ENCODE measurements at regions not wholly inside any gene's neighbourhood (a gene's known extent, or its start where the extent isn't known, plus 50 kb on each side); places are given as distances from the start of the nearest gene placed in this dataset.

DNA sequence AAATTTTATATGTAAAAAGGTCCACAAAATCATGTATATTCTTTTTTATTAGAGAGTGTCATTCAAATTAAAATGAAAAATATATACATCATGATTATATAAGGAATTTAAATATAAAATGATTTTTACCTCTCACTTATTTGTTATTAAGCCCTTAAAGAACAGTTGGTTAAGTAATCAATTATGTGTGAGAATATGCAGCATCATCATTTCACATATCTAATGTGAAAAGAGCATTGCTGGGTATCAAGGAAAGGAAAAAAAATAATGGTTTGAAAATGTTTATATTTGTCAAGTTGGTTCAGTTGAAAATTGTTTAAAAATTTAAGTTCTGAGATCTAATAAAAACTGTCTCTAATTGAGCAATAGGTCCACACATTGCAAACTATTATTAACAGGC is 363.6 kb upstream of the GRM3 start:
- H3K36me3 Mint-ChIP-seq, result no peaks in the 10 kb centered on the region

DNA sequence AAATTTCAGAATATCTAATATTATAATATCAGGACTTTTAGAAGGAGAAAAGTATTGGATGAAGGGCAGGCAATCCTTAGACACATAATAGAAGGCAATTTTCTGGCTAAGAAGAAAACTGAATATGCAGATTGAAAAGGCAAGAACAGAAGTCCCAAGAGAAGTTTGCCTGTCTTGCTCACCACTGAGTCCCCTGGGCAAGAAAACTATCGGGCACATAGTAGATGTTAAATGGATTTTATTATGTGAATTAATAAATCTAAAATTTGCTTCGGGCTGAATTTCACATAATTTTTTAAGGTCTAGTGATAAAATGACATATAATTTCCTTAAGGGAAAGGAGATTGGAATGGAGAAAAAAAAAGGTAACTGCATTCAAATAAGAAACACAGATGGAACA is 380.9 kb upstream of the GRM3 start:
- H3K4me1 Mint-ChIP-seq, result no peaks in the 10 kb centered on the region
- no peaks in the 10 kb centered on the region for H3K27me3 Mint-ChIP-seq (ENCODE audit: low read depth)
- H3K27ac Mint-ChIP-seq, result no peak overlapping the region
- H3K9me3 Mint-ChIP-seq, result no peaks in the 10 kb centered on the region
- no peak overlapping the region for H3K4me3 Mint-ChIP-seq
- TF ChIP-seq, protein P1, sequence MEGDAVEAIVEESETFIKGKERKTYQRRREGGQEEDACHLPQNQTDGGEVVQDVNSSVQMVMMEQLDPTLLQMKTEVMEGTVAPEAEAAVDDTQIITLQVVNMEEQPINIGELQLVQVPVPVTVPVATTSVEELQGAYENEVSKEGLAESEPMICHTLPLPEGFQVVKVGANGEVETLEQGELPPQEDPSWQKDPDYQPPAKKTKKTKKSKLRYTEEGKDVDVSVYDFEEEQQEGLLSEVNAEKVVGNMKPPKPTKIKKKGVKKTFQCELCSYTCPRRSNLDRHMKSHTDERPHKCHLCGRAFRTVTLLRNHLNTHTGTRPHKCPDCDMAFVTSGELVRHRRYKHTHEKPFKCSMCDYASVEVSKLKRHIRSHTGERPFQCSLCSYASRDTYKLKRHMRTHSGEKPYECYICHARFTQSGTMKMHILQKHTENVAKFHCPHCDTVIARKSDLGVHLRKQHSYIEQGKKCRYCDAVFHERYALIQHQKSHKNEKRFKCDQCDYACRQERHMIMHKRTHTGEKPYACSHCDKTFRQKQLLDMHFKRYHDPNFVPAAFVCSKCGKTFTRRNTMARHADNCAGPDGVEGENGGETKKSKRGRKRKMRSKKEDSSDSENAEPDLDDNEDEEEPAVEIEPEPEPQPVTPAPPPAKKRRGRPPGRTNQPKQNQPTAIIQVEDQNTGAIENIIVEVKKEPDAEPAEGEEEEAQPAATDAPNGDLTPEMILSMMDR (IDR thresholded peaks at IDR 0.05; ENCODE audit: unreplicated experiment), result no peak
- H3K36me3 Mint-ChIP-seq, result no peaks in the 10 kb centered on the region
- DNase-seq (ENCODE audit: low spot score in 2 of 2, unreplicated experiment in 2 of 2), result no peak

More for the DNA sequence above, 363.6 kb upstream of the GRM3 start:
- peaks cover 15% of the 10 kb centered on the region for H3K9me3 Mint-ChIP-seq
- H3K27ac Mint-ChIP-seq, result no peak overlapping the region
- DNase-seq (ENCODE audit: low spot score in 2 of 2, unreplicated experiment in 2 of 2), result no peak
- TF ChIP-seq, protein P1 (IDR thresholded peaks at IDR 0.05; ENCODE audit: unreplicated experiment), result no peak
- H3K27me3 Mint-ChIP-seq (ENCODE audit: low read depth), result no peaks in the 10 kb centered on the region
- no peaks in the 10 kb centered on the region for H3K4me1 Mint-ChIP-seq
- H3K4me3 Mint-ChIP-seq, result no peak overlapping the region

DNA sequence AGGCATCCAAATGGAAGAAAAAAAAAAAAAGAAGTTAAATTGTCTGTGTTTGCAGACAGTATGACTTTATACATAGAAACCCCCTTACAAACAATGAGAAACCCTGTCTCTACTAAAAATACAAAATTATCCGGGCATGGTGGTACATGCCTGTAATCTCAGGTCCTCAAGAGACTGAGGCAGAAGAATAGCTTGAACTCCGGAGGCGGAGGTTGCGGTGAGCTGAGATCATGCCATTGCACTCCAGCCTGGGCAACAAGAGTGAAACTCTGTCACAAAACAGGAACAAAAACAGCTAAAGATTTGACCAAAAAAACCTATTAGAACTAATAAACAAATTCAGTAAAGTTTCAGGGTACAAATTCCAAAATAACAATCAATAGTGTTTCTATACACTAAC is 385.8 kb upstream of the GRM3 start:
- no peak for DNase-seq (ENCODE audit: low spot score in 2 of 2, unreplicated experiment in 2 of 2)
- no peak overlapping the region for H3K27ac Mint-ChIP-seq
- H3K4me1 Mint-ChIP-seq, result peaks cover 5% of the 10 kb centered on the region
- TF ChIP-seq, protein P1 (IDR thresholded peaks at IDR 0.05; ENCODE audit: unreplicated experiment), result no peak
- peaks cover 1% of the 10 kb centered on the region for H3K36me3 Mint-ChIP-seq
- H3K27me3 Mint-ChIP-seq (ENCODE audit: low read depth), result no peaks in the 10 kb centered on the region
- H3K4me3 Mint-ChIP-seq, result no peak overlapping the region
- peaks cover 4% of the 10 kb centered on the region for H3K9me3 Mint-ChIP-seq

DNA sequence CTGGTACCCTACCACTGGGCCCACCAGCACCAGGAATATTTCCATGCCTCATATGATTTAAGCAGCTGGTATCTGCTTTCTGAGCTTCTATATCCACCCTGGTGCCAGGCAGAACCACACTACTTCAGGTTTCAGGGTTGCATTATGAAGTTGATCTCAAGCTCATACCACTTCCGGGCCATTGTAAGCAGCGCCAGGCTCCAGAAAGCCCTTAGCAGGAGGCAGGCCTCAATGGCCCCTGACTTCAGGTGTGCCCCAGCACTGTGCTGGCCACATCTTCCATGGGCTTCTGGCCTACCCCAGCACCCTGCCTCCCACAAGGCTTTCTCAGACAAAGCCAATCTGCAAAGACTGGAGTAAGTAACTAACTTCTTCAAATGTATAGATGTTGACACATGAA is 391.3 kb upstream of the GRM3 start:
- no peaks in the 10 kb centered on the region for H3K27me3 Mint-ChIP-seq (ENCODE audit: low read depth)
- no peak overlapping the region for H3K27ac Mint-ChIP-seq
- no peak overlapping the region for H3K4me3 Mint-ChIP-seq
- peaks cover 1% of the 10 kb centered on the region for H3K36me3 Mint-ChIP-seq
- peaks cover 4% of the 10 kb centered on the region for H3K9me3 Mint-ChIP-seq
- DNase-seq (ENCODE audit: low spot score in 2 of 2, unreplicated experiment in 2 of 2), result no peak
- TF ChIP-seq, protein P1 (IDR thresholded peaks at IDR 0.05; ENCODE audit: unreplicated experiment), result no peak
- peaks cover 5% of the 10 kb centered on the region for H3K4me1 Mint-ChIP-seq

DNA sequence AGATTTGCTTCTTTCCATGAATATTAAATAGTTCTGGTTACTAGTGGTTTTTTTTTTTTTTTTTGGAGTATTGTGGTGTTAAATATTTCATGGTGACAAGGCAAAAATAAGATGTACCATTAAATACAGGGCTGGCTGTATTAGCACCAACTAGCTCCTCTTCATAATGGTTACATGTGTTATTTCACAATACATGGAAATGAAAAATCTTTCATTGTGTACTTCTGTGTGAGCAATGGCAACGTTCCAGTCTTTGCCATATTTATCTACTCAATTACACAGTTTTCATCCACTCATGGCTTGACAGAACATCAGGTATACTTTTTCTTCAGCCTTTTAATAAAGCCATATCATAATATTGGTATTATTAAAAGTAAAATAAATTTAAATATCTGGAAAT is 394.7 kb upstream of the GRM3 start:
- Mint-ChIP-seq H3K4me3 (no peak overlapping the region), H3K9me3 (no peaks in the 10 kb centered on the region), H3K36me3 (no peaks in the 10 kb centered on the region), H3K27ac (no peak overlapping the region), H3K27me3 (ENCODE audit: low read depth) (no peaks in the 10 kb centered on the region), H3K4me1 (peaks cover 5% of the 10 kb centered on the region)
- DNase-seq (ENCODE audit: low spot score in 2 of 2, unreplicated experiment in 2 of 2), result no peak
- TF ChIP-seq, protein P1 (IDR thresholded peaks at IDR 0.05; ENCODE audit: unreplicated experiment), result no peak

DNA sequence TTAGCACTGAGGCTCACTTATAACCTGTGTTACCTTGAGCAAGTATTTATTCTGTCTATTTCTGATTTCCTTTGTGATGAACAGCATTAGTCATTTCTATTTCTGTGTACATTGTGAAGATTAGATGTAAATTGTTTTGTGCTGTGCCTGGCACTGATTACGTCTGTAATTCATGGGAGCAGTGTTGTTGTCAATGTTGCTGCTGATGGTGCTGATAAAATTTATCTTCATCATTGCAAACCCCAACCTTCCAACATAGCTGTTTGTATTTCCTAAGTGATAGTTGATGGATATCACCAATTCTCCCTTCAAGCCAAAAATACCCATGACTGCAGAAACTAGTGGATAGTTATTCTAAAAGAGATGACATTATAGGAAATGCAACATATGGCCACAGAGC is 400.5 kb upstream of the GRM3 start:
- TF ChIP-seq, protein P1 (IDR thresholded peaks at IDR 0.05; ENCODE audit: unreplicated experiment), result no peak
- Mint-ChIP-seq H3K27ac (no peak overlapping the region), H3K27me3 (ENCODE audit: low read depth) (no peaks in the 10 kb centered on the region), H3K36me3 (no peaks in the 10 kb centered on the region), H3K4me1 (no peaks in the 10 kb centered on the region), H3K4me3 (no peak overlapping the region), H3K9me3 (no peaks in the 10 kb centered on the region)
- no peak for DNase-seq (ENCODE audit: low spot score in 2 of 2, unreplicated experiment in 2 of 2)
